ENCODE measurements at regions not wholly inside any gene's neighbourhood (a gene's known extent, or its start where the extent isn't known, plus 50 kb on each side); places are given as distances from the start of the nearest gene placed in this dataset.

- H3K9me3 Mint-ChIP-seq: no peaks in the 10 kb centered on the region
- no peaks in the 10 kb centered on the region for H3K36me3 Mint-ChIP-seq (ENCODE audit: low read depth)
- H3K27ac Mint-ChIP-seq: no peak overlapping the region
- no peaks in the 10 kb centered on the region for H3K4me1 Mint-ChIP-seq
- H3K4me3 Mint-ChIP-seq: no peak overlapping the region
- DNase-seq: no peak
- TF ChIP-seq CTCF (IDR thresholded peaks at IDR 0.05): no peak
- peaks cover 11% of the 10 kb centered on the region for H3K27me3 Mint-ChIP-seq (ENCODE audit: low read depth, poor library complexity)
Observed at GRCh38 chr1:162976628-162977027, 92.5 kb upstream of the RGS4 start.

- no peak overlapping the region for H3K4me3 Mint-ChIP-seq
- H3K9me3 Mint-ChIP-seq: no peaks in the 10 kb centered on the region
- H3K27me3 Mint-ChIP-seq (ENCODE audit: low read depth, poor library complexity): peaks cover 11% of the 10 kb centered on the region
- no peaks in the 10 kb centered on the region for H3K36me3 Mint-ChIP-seq (ENCODE audit: low read depth)
- DNase-seq: no peak
- H3K4me1 Mint-ChIP-seq: peaks cover 5% of the 10 kb centered on the region
- no peak for TF ChIP-seq CTCF (IDR thresholded peaks at IDR 0.05)
- no peak overlapping the region for H3K27ac Mint-ChIP-seq
Observed at GRCh38 chr1:162974810-162975209, 94.4 kb upstream of the RGS4 start.

GRCh38 chr1:162973381-162973795 is 95.8 kb upstream of the RGS4 start:
- Mint-ChIP-seq H3K4me3 (no peak overlapping the region), H3K27me3 (ENCODE audit: low read depth, poor library complexity) (peaks cover 14% of the 10 kb centered on the region), H3K4me1 (peaks cover 5% of the 10 kb centered on the region), H3K27ac (no peak overlapping the region), H3K36me3 (ENCODE audit: low read depth) (no peaks in the 10 kb centered on the region), H3K9me3 (no peaks in the 10 kb centered on the region)
- TF ChIP-seq CTCF (IDR thresholded peaks at IDR 0.05): no peak
- DNase-seq: no peak

GRCh38 chr1:162972773-162973172 is 96.4 kb upstream of the RGS4 start:
- no peak for TF ChIP-seq CTCF (IDR thresholded peaks at IDR 0.05)
- no peak for DNase-seq
- no peaks in the 10 kb centered on the region for H3K36me3 Mint-ChIP-seq (ENCODE audit: low read depth)
- H3K9me3 Mint-ChIP-seq: no peaks in the 10 kb centered on the region
- H3K4me3 Mint-ChIP-seq: no peak overlapping the region
- no peak overlapping the region for H3K27ac Mint-ChIP-seq
- peaks cover 9% of the 10 kb centered on the region for H3K27me3 Mint-ChIP-seq (ENCODE audit: low read depth, poor library complexity)
- peaks cover 5% of the 10 kb centered on the region for H3K4me1 Mint-ChIP-seq

GRCh38 chr1:162970021-162970420 is 99.1 kb upstream of the RGS4 start:
- Mint-ChIP-seq H3K4me3 (no peak overlapping the region), H3K27ac (peak overlapping the region; percentile 28), H3K36me3 (ENCODE audit: low read depth) (no peaks in the 10 kb centered on the region), H3K4me1 (peaks cover 5% of the 10 kb centered on the region), H3K9me3 (no peaks in the 10 kb centered on the region), H3K27me3 (ENCODE audit: low read depth, poor library complexity) (peaks cover 9% of the 10 kb centered on the region)
- no peak for TF ChIP-seq CTCF (IDR thresholded peaks at IDR 0.05)
- DNase-seq: no peak

GRCh38 chr1:162966613-162967012 is 102.5 kb upstream of the RGS4 start:
- peaks cover 5% of the 10 kb centered on the region for H3K4me1 Mint-ChIP-seq
- H3K27me3 Mint-ChIP-seq (ENCODE audit: low read depth, poor library complexity): peaks cover 3% of the 10 kb centered on the region
- no peak for DNase-seq
- peaks cover 5% of the 10 kb centered on the region for H3K36me3 Mint-ChIP-seq (ENCODE audit: low read depth)
- H3K4me3 Mint-ChIP-seq: no peak overlapping the region
- H3K9me3 Mint-ChIP-seq: peaks cover 19% of the 10 kb centered on the region
- TF ChIP-seq CTCF (IDR thresholded peaks at IDR 0.05): no peak
- no peak overlapping the region for H3K27ac Mint-ChIP-seq

Measured in nephron progenitor cell (in vitro differentiated cells).